SJSA1 (cell line): ENCODE measurements at regions not wholly inside any gene's neighbourhood (a gene's known extent, or its start where the extent isn't known, plus 50 kb on each side); places are given as distances from the start of the nearest gene placed in this dataset.
"Not testable (repeated sequence)": the region's sequence is repeated elsewhere in the genome, so short reads cannot be mapped to it uniquely, and the experiment has no call there.

Experiments used
- DNase-seq, 2 experiments: peaks; one replicate each; pipeline ENCODE4 v3.0.0-alpha.2; 2015 to 2020; ENCODE audit warnings: low spot score in 2 of 2, low read depth in 1 of 2
- H3K27ac ChIP-seq: fragments of 250-450 bp; sonication (Bioruptor Pico); 2 replicates; pipeline ENCODE4 v1.5.1; 2020; ENCODE audit warnings: mild to moderate bottlenecking, moderate library complexity
- H3K27me3 ChIP-seq: fragments of 250-450 bp; sonication (Bioruptor Pico); replicated peaks from 2 replicates; pipeline ENCODE4 v1.5.1; 2020; ENCODE audit warnings: mild to moderate bottlenecking, moderate library complexity
- H3K36me3 ChIP-seq: fragments of 250-450 bp; sonication (Bioruptor Pico); 2 replicates; pipeline ENCODE4 v1.5.1; 2020; ENCODE audit warnings: mild to moderate bottlenecking
- H3K4me1 ChIP-seq: fragments of 250-450 bp; sonication (Bioruptor Pico); replicated peaks from 2 replicates; pipeline ENCODE4 v1.6.1; 2021; ENCODE audit warnings: mild to moderate bottlenecking
- H3K4me3 ChIP-seq: fragments of 250-450 bp; sonication (Bioruptor Pico); 2 replicates; pipeline ENCODE4 v1.5.1; 2020; ENCODE audit warnings: mild to moderate bottlenecking
- H3K9me3 ChIP-seq: fragments of 250-450 bp; sonication (Bioruptor Pico); replicated peaks from 2 replicates; pipeline ENCODE4 v1.5.1; 2020; ENCODE audit warnings: mild to moderate bottlenecking

- no peak overlapping the region for H3K27ac ChIP-seq
- DNase-seq: no peak
- H3K4me3 ChIP-seq: no peak overlapping the region
- H3K9me3 ChIP-seq: no peaks in the 10 kb centered on the region
- H3K4me1 ChIP-seq: no peaks in the 10 kb centered on the region
- no peaks in the 10 kb centered on the region for H3K36me3 ChIP-seq
- H3K27me3 ChIP-seq: no peaks in the 10 kb centered on the region
Observed at GRCh38 chr4:129988957-129989356, 893.0 kb downstream of the C4orf33 start.

GRCh38 chr4:129994715-129995114 lies 898.8 kb downstream of the C4orf33 start:
- Histone ChIP-seq H3K9me3 (no peaks in the 10 kb centered on the region), H3K4me3 (no peak overlapping the region), H3K27ac (no peak overlapping the region), H3K36me3 (no peaks in the 10 kb centered on the region), H3K27me3 (no peaks in the 10 kb centered on the region), H3K4me1 (no peaks in the 10 kb centered on the region)
- DNase-seq: no peak

GRCh38 chr4:129998436-129999150 lies 902.6 kb downstream of the C4orf33 start:
- no peak overlapping the region for H3K4me3 ChIP-seq
- no peaks in the 10 kb centered on the region for H3K36me3 ChIP-seq
- no peak for DNase-seq
- H3K9me3 ChIP-seq: no peaks in the 10 kb centered on the region
- H3K4me1 ChIP-seq: no peaks in the 10 kb centered on the region
- no peak overlapping the region for H3K27ac ChIP-seq
- H3K27me3 ChIP-seq: no peaks in the 10 kb centered on the region

- DNase-seq: no peak
- Histone ChIP-seq H3K27me3 (no peaks in the 10 kb centered on the region), H3K36me3 (no peaks in the 10 kb centered on the region), H3K9me3 (no peaks in the 10 kb centered on the region), H3K4me3 (no peak overlapping the region), H3K4me1 (no peaks in the 10 kb centered on the region), H3K27ac (no peak overlapping the region)
Observed at GRCh38 chr4:129999156-129999555, 903.2 kb downstream of the C4orf33 start.

- Histone ChIP-seq H3K4me3 (no peak overlapping the region), H3K27me3 (no peaks in the 10 kb centered on the region), H3K9me3 (no peaks in the 10 kb centered on the region), H3K36me3 (no peaks in the 10 kb centered on the region), H3K4me1 (no peaks in the 10 kb centered on the region), H3K27ac (no peak overlapping the region)
- DNase-seq: no peak
Observed at GRCh38 chr4:130008461-130008860, 912.5 kb downstream of the C4orf33 start.

- not testable (repeated sequence) for DNase-seq
Observed at GRCh38 chr4:130012806-130013205, 916.9 kb downstream of the C4orf33 start.

GRCh38 chr4:130021706-130022105 lies 925.8 kb downstream of the C4orf33 start:
- H3K27ac ChIP-seq: no peak overlapping the region
- no peaks in the 10 kb centered on the region for H3K9me3 ChIP-seq
- no peaks in the 10 kb centered on the region for H3K4me1 ChIP-seq
- no peaks in the 10 kb centered on the region for H3K36me3 ChIP-seq
- no peak for DNase-seq
- no peak overlapping the region for H3K4me3 ChIP-seq
- H3K27me3 ChIP-seq: no peaks in the 10 kb centered on the region

More at GRCh38 chr4:130012806-130013205, 916.9 kb downstream of the C4orf33 start:
- H3K27ac ChIP-seq, H3K4me3 ChIP-seq, H3K27me3 ChIP-seq, H3K36me3 ChIP-seq, H3K4me1 ChIP-seq, H3K9me3 ChIP-seq: not testable (repeated sequence)

GRCh38 chr4:130023088-130023487 lies 927.1 kb downstream of the C4orf33 start:
- DNase-seq: no peak
- H3K9me3 ChIP-seq: no peaks in the 10 kb centered on the region
- H3K4me1 ChIP-seq: no peaks in the 10 kb centered on the region
- no peak overlapping the region for H3K4me3 ChIP-seq
- H3K36me3 ChIP-seq: no peaks in the 10 kb centered on the region
- no peak overlapping the region for H3K27ac ChIP-seq
- H3K27me3 ChIP-seq: no peaks in the 10 kb centered on the region

- Histone ChIP-seq H3K4me1 (no peaks in the 10 kb centered on the region), H3K27ac (no peak overlapping the region), H3K36me3 (no peaks in the 10 kb centered on the region), H3K9me3 (no peaks in the 10 kb centered on the region), H3K27me3 (no peaks in the 10 kb centered on the region), H3K4me3 (no peak overlapping the region)
- DNase-seq: no peak
Observed at GRCh38 chr4:130025701-130026100, 929.7 kb downstream of the C4orf33 start.

- Histone ChIP-seq H3K4me3 (no peak overlapping the region), H3K36me3 (no peaks in the 10 kb centered on the region), H3K9me3 (no peaks in the 10 kb centered on the region), H3K27me3 (no peaks in the 10 kb centered on the region), H3K4me1 (no peaks in the 10 kb centered on the region), H3K27ac (no peak overlapping the region)
- no peak for DNase-seq
Observed at GRCh38 chr4:130026185-130026584, 930.2 kb downstream of the C4orf33 start.

- no peak overlapping the region for H3K27ac ChIP-seq
- no peak for DNase-seq
- H3K4me3 ChIP-seq: no peak overlapping the region
- H3K9me3 ChIP-seq: no peaks in the 10 kb centered on the region
- no peaks in the 10 kb centered on the region for H3K27me3 ChIP-seq
- H3K4me1 ChIP-seq: no peaks in the 10 kb centered on the region
- H3K36me3 ChIP-seq: no peaks in the 10 kb centered on the region
Observed at GRCh38 chr4:130027973-130028372, 932.0 kb downstream of the C4orf33 start.

GRCh38 chr4:130028552-130028951 lies 932.6 kb downstream of the C4orf33 start:
- DNase-seq: no peak
- Histone ChIP-seq H3K36me3 (no peaks in the 10 kb centered on the region), H3K4me1 (no peaks in the 10 kb centered on the region), H3K4me3 (no peak overlapping the region), H3K27ac (no peak overlapping the region), H3K9me3 (no peaks in the 10 kb centered on the region), H3K27me3 (no peaks in the 10 kb centered on the region)

- H3K4me3 ChIP-seq: no peak overlapping the region
- H3K27ac ChIP-seq: no peak overlapping the region
- no peaks in the 10 kb centered on the region for H3K27me3 ChIP-seq
- DNase-seq: no peak
- H3K36me3 ChIP-seq: no peaks in the 10 kb centered on the region
- no peaks in the 10 kb centered on the region for H3K9me3 ChIP-seq
- no peaks in the 10 kb centered on the region for H3K4me1 ChIP-seq
Observed at GRCh38 chr4:130029442-130029841, 933.5 kb downstream of the C4orf33 start.

GRCh38 chr4:130031858-130032257 lies 935.9 kb downstream of the C4orf33 start:
- H3K27ac ChIP-seq: no peak overlapping the region
- no peaks in the 10 kb centered on the region for H3K9me3 ChIP-seq
- no peak overlapping the region for H3K4me3 ChIP-seq
- no peak for DNase-seq
- H3K27me3 ChIP-seq: no peaks in the 10 kb centered on the region
- H3K4me1 ChIP-seq: no peaks in the 10 kb centered on the region
- no peaks in the 10 kb centered on the region for H3K36me3 ChIP-seq

GRCh38 chr4:130033657-130034056 lies 937.7 kb downstream of the C4orf33 start:
- not testable (repeated sequence) for H3K36me3 ChIP-seq, H3K4me3 ChIP-seq, H3K9me3 ChIP-seq

More at GRCh38 chr4:130033657-130034056, 937.7 kb downstream of the C4orf33 start:
- H3K4me1 ChIP-seq, H3K27ac ChIP-seq, H3K27me3 ChIP-seq, DNase-seq: not testable (repeated sequence)
